Sigmoid colon (tissue), 4 donors: ENCODE measurements at regions not wholly inside any gene's neighbourhood (a gene's known extent, or its start where the extent isn't known, plus 50 kb on each side); places are given as distances from the start of the nearest gene placed in this dataset.

ENCODE experiments used
- POLR2A ChIP-seq, 2 donors: fragments of 450-650 bp; IDR thresholded peaks; one replicate each; pipeline ENCODE4 v1.6.1; 2016; ENCODE audit warnings: antibody characterized with exemption in 2 of 2, mild to moderate bottlenecking in 2 of 2, moderate library complexity in 2 of 2
- POLR2AphosphoS5 ChIP-seq, 4 donors: sonication (generic); formaldehyde crosslinking; IDR thresholded peaks; one replicate each; pipeline ENCODE4 v1.6.1; 2017; ENCODE audit warnings: antibody characterized with exemption in 4 of 4
- TF ChIP-seq, protein P1 (sequence below), 4 experiments: fragments of 450-650 bp in 3 of 4; fragments of 200-600 bp in 1 of 4; IDR thresholded peaks; one replicate each; pipeline ENCODE4 v1.5.1; 2016 to 2019; ENCODE audit warnings: antibody characterized with exemption in 4 of 4, mild to moderate bottlenecking in 3 of 4, moderate library complexity in 2 of 4

DNA sequence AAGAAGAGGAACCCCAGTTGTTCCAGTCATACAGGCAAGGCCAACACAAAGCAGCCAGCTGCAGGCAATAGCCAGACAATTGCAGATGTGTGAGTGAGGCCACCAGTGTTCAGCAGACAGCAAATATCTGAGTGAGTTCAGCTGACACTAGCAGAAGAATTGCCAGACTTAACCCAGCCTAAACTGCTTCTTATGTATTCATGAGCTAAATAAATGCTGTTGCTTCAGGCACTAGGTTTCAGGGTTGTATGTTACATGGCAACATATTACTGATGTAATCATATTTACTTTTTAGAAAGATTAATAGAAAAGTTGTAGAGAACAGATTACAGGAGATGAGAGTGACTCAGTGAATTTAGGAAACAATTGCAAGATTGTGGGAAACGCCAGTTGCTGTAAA is 129.8 kb upstream of the CHODL start:
- TF ChIP-seq, protein P1, sequence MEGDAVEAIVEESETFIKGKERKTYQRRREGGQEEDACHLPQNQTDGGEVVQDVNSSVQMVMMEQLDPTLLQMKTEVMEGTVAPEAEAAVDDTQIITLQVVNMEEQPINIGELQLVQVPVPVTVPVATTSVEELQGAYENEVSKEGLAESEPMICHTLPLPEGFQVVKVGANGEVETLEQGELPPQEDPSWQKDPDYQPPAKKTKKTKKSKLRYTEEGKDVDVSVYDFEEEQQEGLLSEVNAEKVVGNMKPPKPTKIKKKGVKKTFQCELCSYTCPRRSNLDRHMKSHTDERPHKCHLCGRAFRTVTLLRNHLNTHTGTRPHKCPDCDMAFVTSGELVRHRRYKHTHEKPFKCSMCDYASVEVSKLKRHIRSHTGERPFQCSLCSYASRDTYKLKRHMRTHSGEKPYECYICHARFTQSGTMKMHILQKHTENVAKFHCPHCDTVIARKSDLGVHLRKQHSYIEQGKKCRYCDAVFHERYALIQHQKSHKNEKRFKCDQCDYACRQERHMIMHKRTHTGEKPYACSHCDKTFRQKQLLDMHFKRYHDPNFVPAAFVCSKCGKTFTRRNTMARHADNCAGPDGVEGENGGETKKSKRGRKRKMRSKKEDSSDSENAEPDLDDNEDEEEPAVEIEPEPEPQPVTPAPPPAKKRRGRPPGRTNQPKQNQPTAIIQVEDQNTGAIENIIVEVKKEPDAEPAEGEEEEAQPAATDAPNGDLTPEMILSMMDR (IDR thresholded peaks at IDR 0.05): no peak
- TF ChIP-seq POLR2A (IDR thresholded peaks at IDR 0.05): no peak
- TF ChIP-seq POLR2AphosphoS5 (IDR thresholded peaks at IDR 0.05): no peak
